Effector CD4-positive, alpha-beta T cell (primary cell): ENCODE measurements at regions not wholly inside any gene's neighbourhood (a gene's known extent, or its start where the extent isn't known, plus 50 kb on each side); places are given as distances from the start of the nearest gene placed in this dataset.

Experiments used
- DNase-seq: peaks from one replicate; pipeline ENCODE4 v3.0.0-alpha.2; 2020

DNA sequence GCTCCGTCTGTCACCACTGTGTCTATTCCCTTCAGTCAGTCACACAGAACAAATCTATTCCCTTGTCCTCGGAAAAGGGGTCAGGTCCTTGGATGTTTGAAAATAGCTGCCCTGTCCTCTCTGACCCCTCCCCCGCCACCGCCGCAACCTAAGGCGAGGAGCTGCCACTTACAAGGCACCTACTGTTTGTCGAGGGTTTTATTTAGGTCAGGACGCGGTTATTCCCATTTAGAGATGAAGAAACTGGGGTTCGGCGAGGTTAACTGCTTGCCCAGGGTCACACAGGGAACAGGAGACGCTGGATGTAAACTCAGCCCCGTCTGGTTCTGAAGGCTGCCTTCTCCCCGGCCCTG is 1468.1 kb downstream of the BRD1 start:
- DNase-seq, result no peak

DNA sequence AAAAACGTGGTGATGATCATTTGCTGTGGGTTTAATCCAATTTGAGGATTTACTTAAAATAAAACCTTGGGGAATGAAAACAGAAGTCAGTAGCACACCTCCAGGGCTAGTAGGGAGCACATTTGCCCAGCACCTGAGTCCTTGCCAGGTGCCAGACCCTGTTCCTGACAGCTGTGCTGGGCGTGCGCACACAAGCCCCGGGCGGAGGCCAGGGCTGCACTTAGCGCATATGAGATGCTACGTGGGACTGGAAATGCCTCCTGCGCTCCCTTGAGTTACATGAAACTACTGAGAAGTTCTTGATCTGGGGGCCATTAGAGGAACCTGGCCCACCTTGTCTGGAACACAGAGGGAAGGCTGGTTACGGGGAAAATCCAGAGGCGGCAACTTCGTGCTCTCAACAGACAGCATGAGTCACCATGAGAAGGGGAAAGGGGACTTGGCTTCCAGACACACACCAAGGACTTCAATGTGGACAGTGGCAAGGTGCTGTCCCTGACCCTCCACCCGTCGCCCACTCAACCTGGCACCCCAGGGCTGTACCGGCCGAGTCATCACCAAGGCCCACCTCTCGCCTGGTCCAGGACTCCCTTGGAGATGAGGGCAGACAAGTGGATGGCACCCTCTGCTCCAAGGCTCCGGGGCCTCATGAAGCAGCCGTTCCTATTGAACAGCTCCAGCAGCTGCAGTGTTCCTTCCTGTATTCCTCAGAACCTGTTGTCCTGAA is 1468.6 kb downstream of the BRD1 start:
- no peak for DNase-seq

DNA sequence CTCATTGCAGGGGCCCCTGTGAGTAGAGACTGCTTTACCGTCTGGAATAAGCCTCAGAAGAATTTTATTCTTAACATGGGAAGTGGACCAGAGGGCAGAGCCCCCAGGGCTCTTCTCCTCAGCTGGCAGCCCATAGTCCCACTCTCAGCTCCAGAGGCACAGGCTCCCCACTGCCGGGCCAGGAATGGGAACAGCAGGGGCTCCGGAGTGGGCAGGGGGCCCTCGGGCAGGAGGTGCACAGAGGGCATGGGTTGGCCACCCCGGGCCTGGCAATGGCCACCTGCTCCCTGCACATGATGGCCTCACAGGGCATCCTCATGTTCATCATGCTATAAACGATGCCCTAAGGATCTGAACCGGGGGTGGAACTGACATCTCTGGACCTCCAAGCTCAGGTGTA is 1469.7 kb downstream of the BRD1 start:
- DNase-seq, result no peak

DNA sequence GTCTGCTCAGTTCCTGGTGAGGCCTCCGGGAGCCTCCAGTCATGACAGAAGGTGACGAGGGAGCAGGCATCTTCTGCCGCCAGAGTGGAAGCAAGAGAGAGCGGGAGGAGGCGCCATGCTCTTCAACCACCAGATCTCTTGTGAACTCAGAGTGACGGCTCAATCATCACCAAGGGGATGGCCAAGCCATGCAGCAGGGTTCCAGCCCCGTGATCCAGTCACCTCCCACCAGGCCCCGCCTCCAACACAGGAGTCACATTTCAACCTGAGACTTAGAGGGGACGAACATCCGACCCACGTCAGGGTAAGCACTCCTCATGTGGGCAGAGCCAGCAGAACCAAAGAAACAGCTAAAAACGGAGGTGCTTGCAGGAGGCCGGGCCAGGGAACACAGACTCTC is 1470.5 kb downstream of the BRD1 start:
- DNase-seq, result no peak

DNA sequence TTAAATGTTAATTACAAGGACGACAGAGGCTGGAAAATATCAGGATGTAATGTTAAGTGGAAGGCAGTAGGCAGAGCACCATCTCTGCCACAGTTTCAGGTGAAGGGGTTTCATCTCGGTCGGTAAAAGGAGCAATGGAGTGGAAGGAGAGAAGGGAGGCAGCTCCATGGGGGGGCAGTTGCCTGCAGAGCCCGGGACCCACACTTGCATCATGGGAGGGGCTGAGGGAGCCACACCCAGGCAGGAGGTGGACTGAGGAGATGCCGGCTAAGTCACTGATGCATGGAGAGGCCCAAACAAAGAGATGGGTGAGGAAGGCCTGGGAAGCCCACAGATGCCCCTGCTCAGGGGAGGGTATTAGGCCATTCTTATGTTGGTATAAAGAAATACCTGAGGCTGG is 1470.9 kb downstream of the BRD1 start:
- DNase-seq, result no peak

DNA sequence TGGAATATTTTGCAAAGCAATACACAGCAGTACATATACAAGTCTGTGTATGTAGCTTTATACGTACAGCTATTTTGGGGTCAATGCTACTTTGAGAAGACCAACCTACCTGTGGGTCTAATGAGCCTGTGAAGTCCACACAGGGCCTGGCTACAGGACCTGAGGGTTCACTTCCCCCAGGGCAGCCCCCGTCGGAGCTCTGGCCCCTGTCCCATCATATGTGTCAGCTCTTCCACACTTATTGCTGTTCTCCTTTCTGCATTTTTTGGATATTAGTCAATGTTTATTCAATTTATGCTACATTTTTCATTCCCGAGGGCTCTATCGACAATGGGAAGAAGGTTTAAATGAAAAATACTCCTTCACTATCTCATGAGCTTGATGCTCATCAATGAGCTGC is 1473.6 kb downstream of the BRD1 start:
- no peak for DNase-seq

DNA sequence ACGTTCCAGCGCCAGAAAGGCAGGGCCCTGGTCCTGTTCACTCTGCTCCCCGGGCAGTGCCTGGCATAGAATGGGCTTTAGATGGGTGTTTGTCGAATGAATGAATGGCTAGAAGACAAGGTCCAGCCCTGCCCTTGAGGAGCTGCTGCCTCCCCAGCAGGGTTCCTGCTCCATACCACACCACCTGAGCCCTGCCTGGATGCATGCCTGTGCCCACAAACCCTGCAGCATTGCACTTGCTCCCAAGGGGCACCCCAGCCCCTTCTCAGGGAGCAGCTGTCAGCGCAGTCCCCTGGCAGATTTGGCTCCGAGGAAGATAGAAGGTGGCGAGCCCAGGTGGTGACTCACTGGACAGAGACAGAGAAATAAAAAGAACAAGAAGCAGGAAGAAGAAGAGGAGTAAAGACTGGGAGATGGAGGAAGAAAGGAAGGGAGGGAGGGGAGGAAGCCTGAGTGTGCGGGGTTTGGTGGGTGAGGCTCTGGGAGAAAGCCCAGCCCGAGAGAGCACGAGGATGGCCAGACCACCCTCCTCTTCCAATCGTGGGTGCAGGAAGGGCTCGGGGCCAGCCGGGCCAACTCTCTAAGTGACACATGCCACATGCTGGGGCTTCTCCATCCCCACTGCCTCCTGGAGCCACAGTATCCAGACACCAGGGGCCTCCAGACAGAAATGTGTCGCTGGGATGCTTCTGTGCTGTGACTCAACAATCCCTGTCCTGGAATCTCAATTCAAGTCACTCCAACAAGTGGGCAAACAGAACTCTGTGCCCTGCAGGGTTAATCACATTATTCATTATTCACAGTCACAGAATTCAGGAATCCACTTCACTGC is 1474.3 kb downstream of the BRD1 start:
- DNase-seq, result no peak

DNA sequence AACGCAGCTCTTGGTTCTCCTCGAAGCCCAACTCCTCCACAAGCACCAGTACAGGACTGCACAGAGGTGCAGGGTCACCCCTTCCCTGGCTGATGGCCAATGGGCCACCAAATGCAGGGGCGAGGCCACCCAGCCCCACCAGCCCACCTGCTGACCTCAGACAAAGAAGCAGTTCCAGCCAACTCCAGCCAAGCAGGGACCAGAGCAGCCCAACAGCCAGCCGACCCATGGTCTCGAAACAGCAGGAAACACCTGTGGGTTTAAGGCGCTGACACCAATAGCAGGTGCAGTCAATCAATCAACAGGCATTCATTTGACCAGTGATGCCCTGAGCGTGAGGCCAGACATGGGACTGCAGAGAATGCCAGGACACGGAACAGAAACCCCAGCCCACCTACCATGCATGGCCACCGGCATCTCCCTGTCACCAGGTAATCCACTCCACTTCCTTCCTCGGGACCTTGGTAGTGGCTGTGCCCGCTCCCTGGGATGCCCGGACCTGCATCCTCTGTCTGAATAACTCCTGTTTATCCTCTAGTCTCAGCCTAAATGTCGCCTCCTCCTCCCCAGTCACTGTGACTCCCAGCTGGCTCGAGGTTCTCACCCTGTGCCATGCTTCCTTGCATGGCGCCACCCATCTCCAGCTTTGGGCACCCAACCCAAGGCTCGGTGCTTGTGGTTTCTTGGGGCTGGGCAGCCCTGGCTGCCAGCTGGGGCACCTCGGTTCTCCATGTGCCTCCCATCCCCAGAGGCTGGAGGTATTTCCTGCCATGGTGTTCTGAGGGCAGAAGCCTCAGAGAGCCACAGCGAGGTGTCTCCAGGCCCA is 1475.4 kb downstream of the BRD1 start:
- no peak for DNase-seq

DNA sequence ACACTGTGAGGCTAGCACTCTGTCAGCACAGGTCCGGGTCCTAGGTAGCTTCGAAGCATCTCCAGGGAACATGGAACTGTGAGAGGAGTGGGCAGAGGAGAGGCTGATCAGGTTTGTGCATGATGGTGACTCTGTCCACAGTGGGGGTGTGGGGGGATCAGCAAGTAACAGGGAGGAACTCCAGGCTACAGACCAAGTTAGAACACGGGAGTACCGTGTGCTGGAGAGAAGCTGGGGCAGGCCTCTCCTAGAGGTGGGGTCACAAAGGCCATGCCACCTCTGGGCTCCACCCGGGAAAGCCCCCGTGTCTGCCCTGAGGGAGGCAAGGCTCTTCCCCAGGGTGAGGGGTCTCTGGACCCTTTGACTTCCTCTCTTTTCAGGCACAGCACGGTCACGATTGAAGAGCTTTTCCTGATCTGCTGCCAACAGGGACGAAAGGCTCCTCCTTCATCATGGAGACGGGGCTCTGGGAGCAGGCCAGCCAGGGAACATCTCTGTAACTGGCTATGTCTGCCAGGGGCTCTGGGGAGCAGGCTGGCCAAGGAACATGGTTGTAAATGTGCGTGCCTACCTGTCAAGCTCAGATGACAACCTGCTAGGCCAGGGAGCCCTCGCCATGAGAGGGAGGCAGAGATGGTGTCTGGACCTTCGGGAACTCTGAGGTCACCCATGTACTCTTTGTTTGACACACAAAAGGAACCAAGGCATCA is 1476.1 kb downstream of the BRD1 start:
- no peak for DNase-seq

DNA sequence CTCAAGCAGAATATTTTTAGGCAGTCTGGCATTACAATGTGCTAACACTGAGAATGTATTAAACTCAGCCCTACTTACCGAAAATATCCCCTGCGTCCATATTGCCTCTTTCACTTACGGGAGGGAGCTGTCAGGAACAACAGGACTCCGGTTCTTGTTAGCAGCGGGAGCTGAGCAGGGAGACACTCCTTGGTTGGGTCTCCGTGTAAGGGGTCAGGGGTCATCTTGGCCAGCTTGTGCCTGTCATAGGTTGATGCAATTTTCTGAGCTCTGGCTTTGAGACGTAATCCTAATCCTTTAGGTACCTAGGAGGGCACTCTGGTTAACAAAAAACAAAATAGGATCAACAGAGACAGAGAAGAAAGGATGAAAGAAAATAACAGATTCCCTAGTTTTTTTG is 1477.2 kb downstream of the BRD1 start:
- no peak for DNase-seq

DNA sequence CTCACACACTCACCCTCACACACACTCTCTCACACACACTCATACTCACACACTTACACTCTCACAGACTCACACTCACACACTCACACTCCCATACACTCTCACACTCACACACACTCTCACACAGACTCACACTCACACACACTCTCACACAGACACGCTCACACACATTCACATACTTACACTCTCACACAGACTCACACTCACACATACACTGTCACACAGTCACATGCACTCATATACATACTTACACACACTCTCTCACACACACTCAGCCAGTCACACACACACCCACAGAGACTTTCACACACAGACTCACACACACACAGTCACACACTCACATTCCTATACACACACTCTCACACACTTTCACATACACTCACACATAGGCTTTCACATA is 1478.8 kb downstream of the BRD1 start:
- DNase-seq, result no peak

DNA sequence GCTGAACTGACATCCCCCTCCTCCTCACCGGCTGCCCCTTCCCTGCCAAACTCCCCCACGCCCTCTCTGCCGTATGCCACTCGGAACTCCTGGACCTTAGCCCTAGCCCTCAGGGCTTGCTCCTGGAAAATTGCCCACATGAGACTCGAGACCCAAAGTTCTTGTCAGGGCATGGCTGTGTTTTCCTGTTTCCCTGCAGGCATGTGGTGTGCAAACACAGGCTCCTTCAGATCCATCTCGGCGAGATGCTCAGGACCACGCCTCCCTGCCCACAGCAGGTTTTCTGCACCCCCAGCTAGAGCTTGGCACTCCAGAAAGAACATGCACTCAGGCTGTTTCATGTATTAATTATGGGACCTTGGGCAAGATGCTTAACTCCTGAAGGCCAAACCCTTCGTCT is 1480.4 kb downstream of the BRD1 start:
- DNase-seq, result no peak

DNA sequence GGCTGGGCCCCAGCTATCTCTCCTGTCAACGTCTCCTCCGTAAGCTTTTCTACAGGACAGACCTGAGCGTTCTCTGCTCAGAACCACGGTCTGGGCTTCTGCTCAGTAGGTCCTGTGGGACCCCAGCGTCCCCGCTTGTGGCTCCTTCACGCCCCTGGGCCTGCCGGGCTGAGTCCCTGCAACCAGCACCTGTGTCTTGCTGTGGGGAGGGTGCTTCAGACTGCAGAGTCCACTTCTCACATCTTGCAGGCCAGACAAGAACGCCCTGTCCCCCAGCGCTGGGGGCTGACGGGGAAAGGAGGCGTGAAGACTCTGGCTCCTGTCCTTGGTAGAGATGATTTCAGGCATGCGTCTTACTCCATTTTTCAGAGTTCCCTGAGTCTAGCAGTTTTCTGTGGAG is 1480.8 kb downstream of the BRD1 start:
- DNase-seq, result no peak

DNA sequence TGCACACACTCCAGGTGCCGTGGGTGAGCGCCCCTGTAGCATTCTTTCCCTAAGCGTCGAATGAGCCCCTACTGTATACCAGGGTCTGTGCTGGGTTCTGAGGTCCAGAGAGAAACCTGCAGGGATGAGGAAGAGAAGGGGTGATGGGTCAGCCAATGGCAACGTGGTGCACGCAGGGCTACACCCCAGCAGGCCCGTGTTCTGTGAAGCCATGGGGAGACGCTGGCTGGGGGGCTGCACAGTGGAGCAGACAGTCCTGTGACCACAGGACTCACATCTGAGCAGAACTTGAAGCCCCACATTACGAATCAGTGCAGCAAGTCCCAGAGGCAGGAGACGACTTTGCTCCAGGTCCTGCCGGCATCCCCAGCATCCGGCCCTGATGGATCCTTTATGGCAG is 1481.4 kb downstream of the BRD1 start:
- no peak for DNase-seq

DNA sequence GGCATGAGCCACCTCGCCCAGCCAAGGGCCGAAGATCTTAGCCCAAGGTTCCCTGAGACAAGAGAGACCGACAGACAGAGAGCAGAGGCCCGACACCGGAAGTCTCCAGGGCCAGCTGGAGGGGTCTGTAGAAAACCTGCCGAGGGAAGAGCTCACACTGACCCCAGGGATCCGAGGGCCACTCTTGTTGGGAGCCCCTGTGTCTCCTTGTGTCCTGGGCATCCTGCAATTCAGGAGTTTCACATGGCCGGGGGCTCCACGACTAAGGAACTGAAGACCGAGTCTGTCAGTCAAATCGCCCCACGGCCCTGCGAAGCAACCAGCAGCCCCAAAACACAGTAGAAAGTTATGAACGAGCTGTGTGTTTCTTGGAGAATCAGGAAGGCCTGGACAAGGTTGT is 1482.0 kb downstream of the BRD1 start:
- DNase-seq, result no peak

DNA sequence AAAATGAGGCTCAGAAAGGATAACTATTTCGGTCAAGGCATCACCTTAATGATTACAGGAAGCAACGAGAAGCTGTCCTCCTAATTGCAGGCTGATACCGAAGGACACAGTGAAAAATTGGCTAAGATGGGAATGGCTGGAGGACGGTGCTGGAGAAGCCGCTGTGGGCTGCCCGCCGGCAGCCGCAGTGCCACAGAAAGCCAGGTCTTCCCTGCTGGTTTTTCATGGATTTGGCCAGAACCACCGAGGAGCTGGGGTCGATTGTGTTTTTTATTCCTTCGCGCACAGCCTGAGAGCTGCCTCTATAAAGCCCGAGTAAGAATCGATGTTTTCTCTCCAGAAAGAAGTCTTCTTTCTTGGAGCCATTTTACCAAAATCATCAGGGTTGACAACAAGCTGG is 1484.2 kb downstream of the BRD1 start:
- DNase-seq, result no peak

DNA sequence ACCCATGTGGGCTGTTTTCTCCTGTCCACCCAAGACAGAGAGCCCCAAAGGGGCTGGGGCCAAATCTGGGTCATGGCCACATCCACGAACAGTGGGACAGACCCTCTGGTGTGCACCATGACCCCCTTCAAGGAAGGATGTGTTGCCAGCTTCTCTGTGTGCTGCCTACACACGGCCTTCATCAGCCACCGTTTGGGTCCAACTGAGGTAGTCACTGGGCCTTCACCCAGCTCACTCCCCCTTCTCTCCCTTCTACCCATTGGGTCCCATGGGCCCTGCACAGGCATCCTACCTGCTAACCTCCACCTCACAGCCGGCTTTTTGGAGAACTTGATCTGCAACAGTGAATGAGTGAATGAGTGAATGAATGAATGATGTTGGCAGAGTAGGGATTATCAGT is 1484.9 kb downstream of the BRD1 start:
- DNase-seq, result no peak

DNA sequence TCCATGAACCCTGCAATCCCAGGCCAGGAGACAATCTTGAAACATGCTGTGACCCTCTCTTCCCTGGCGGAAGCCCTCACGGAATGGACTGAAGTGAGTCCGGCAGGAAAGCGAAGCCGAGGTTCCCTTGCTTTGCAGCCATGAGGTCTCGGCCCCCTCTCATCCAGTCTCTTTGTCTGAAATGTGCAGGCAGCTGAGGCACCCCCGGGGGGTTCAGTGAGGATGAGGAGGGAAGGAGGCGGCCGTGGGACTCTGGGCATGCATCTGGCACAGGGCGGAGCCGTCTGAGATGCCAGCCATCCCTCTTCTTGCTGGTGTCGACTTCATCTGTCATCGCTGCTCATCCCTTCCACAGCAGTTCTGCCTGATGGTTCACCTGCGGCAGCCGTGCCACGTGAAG is 1485.7 kb downstream of the BRD1 start:
- DNase-seq, result no peak

DNA sequence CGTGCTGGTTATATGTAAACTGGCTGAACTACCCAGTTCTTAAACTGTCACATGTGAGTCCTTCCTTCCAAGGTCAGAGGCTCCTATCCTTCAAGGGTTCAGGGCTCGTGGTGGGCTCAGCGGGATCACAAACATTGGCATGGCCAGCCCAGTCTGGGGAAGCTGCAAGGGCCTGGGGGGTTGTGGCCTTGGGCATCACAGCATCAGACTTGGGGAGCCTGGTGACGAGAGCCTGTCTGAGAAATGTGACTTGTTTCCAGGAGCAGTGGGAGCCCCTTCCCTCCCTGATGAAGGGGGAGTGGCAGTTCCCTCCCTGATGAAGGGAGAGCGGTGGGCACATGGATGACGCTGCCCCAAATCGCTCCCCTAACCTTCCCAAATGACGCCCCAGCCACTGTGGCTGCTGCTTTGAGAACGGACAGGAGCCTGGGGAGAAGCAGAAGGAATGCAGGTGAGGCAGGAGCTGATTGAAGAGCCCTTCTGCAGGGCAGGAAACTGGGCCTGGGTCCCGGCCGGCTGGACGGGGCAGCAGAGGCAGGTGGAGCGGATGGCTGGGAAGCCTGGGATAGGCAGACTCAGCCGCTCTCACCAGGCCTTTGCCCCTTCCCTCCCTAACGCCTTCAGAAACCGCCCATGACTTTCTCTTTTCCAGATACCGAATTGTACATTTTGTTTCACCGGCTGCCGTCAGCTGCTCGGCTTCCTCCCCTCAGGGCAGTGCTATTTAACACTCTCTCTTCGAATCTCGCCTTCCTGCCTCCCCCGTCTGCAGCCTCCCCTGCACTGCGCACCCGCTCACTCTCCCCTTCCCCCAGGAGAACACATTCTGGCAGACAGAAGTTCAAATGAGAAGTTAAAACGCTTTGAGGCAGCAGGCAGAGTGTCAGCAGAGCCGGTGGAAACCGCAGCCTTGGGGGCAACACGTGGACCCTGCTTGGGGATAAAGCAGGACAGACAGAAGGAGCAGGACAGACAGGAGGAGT is 1486.7 kb downstream of the BRD1 start:
- DNase-seq, result no peak

DNA sequence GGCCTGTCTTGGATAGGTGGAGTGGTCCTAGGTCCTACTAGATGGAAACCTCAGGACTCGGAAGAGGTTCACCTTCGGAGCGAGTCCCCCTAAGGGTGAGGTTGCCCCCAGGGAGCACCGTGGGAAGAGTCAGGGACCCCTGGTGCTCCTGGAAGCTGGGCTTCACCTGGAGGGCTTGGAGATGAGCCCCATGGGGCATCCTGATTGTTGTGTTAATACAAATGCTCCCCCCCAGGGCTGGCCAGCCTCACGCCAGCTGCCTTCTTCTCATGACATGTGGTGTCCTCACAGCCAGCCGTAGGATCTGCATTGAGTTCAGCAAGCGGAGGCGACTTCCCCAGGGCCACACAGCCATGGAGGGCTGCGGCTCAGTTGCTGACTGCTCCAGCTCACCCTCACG is 1487.5 kb downstream of the BRD1 start:
- no peak for DNase-seq

DNA sequence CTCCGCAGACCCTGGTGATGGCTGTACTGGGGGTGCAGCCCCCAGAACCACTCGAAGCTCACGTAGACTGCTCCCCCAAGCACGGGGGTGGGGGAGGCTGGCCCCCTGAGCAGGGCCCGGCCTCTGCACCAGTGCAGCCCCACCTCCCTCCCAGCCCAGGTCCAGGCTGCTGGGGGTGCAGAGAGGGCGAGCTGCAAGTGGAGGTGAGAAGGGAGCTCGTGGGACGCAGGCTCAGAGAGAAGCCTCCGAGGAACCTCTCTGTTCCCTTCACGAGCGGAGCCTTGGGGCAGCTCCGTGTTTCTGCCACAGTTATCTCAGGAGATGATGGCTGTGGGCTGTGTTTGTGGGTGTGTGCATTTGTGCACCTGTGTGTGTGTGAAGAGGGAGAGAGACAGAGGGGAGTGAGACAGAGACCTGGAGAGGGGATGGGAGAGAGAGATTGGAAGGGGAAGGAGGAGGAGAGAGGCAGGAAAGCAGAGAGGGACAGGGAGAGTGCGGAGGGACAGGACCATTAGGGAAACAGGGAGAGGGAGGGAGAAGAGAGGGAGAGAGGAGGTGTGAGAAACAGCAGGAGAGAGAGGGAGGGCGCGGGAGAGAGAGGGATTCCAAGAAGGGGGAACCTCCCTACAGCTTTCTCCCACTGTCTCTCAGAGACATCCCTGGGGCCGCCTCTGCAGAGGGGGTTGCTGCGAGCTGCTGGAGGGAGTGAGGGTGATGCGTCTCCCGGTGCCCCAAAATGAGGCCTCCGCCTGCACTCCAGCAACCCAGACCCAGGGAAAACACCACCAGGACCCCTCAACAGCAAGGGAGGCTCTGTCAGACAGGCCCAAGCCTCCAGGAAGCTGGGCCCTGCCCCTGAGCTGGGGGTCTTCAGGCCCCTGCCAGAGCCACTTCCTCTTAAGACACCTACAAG is 1488.6 kb downstream of the BRD1 start:
- DNase-seq, result no peak
